ENCODE measurements at regions not wholly inside any gene's neighbourhood (a gene's known extent, or its start where the extent isn't known, plus 50 kb on each side); places are given as distances from the start of the nearest gene placed in this dataset.

- TF ChIP-seq, protein P1, sequence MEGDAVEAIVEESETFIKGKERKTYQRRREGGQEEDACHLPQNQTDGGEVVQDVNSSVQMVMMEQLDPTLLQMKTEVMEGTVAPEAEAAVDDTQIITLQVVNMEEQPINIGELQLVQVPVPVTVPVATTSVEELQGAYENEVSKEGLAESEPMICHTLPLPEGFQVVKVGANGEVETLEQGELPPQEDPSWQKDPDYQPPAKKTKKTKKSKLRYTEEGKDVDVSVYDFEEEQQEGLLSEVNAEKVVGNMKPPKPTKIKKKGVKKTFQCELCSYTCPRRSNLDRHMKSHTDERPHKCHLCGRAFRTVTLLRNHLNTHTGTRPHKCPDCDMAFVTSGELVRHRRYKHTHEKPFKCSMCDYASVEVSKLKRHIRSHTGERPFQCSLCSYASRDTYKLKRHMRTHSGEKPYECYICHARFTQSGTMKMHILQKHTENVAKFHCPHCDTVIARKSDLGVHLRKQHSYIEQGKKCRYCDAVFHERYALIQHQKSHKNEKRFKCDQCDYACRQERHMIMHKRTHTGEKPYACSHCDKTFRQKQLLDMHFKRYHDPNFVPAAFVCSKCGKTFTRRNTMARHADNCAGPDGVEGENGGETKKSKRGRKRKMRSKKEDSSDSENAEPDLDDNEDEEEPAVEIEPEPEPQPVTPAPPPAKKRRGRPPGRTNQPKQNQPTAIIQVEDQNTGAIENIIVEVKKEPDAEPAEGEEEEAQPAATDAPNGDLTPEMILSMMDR (IDR thresholded peaks at IDR 0.05; ENCODE audit: extremely low read depth, insufficient read depth, missing control alignments) = no peak
- no peak for DNase-seq (ENCODE audit: low spot score)
- in situ Hi-C loops (cut with MboI; ENCODE audit: low pct_unique_long_range_greater_than_20kb, low sequenced_read_pairs, unreplicated experiment) = no loop called here
Measured at GRCh38 chr13:65532231-65532630, 1697.9 kb downstream of the PCDH9 start.

GRCh38 chr13:65530688-65531087, 1699.4 kb downstream of the PCDH9 start:
- TF ChIP-seq, protein P1 (IDR thresholded peaks at IDR 0.05; ENCODE audit: extremely low read depth, insufficient read depth, missing control alignments) = no peak
- in situ Hi-C loops (cut with MboI; ENCODE audit: low pct_unique_long_range_greater_than_20kb, low sequenced_read_pairs, unreplicated experiment) = no loop called here
- DNase-seq (ENCODE audit: low spot score) = no peak

- in situ Hi-C loops (cut with MboI; ENCODE audit: low pct_unique_long_range_greater_than_20kb, low sequenced_read_pairs, unreplicated experiment) = no loop called here
- TF ChIP-seq, protein P1 (IDR thresholded peaks at IDR 0.05; ENCODE audit: extremely low read depth, insufficient read depth, missing control alignments) = no peak
- DNase-seq (ENCODE audit: low spot score) = no peak
Measured at GRCh38 chr13:65529541-65529940, 1700.6 kb downstream of the PCDH9 start.

GRCh38 chr13:65508745-65509144, 1721.4 kb downstream of the PCDH9 start:
- TF ChIP-seq, protein P1 (IDR thresholded peaks at IDR 0.05; ENCODE audit: extremely low read depth, insufficient read depth, missing control alignments) = no peak
- no peak for DNase-seq (ENCODE audit: low spot score)
- in situ Hi-C loops (cut with MboI; ENCODE audit: low pct_unique_long_range_greater_than_20kb, low sequenced_read_pairs, unreplicated experiment) = no loop called here

DNA sequence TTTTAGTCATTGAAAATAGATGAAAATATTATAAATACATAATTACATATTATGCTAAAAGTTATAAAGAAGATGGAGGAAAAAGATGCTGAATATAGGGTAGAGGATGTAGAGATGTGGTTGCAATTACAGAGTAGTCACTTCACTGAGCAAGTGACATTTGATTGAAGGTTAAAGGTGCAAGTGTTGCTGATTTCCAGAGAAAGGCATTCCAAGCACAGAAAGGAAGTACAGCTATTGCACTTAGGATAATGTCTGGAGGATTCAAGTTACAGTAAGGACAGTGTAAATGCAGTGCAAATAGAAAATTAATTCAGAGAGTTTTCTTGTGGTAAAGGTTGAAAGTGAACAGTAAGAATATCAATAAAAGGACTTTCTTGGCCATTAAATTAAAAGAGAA, 1721.8 kb downstream of the PCDH9 start:
- TF ChIP-seq, protein P1 (IDR thresholded peaks at IDR 0.05; ENCODE audit: extremely low read depth, insufficient read depth, missing control alignments) = no peak
- in situ Hi-C loops (cut with MboI; ENCODE audit: low pct_unique_long_range_greater_than_20kb, low sequenced_read_pairs, unreplicated experiment) = no loop called here
- DNase-seq (ENCODE audit: low spot score) = no peak

GRCh38 chr13:65505941-65506340, 1724.2 kb downstream of the PCDH9 start:
- TF ChIP-seq, protein P1 (IDR thresholded peaks at IDR 0.05; ENCODE audit: extremely low read depth, insufficient read depth, missing control alignments) = no peak
- in situ Hi-C loops (cut with MboI; ENCODE audit: low pct_unique_long_range_greater_than_20kb, low sequenced_read_pairs, unreplicated experiment) = no loop called here
- DNase-seq (ENCODE audit: low spot score) = no peak

- DNase-seq (ENCODE audit: low spot score) = no peak
- in situ Hi-C loops (cut with MboI; ENCODE audit: low pct_unique_long_range_greater_than_20kb, low sequenced_read_pairs, unreplicated experiment) = no loop called here
- TF ChIP-seq, protein P1 (IDR thresholded peaks at IDR 0.05; ENCODE audit: extremely low read depth, insufficient read depth, missing control alignments) = no peak
Measured at GRCh38 chr13:65504213-65504612, 1725.9 kb downstream of the PCDH9 start.

All from GM13977 (cell line).